HepG2 (cell line): ENCODE measurements at regions not wholly inside any gene's neighbourhood (a gene's known extent, or its start where the extent isn't known, plus 50 kb on each side); places are given as distances from the start of the nearest gene placed in this dataset.

Experiments
- ATAC-seq: fragments of 200-7000 bp; cut with Tn5 transposase; 3 replicates; pipeline ENCODE4 v1.9.1; 2020; ENCODE audit warnings: mild to moderate bottlenecking, moderate library complexity
- BruUV-seq: library from RNA; stranded (reverse); fragments of 400-500 nt; replicated peaks from 2 replicates; lab custom pipeline; 2021; lab: Mats Ljungman, UMichigan
- CTCF ChIA-PET: fragments of 300-600 bp; formaldehyde crosslinking; extraction: SDS; loops from one replicate; lab custom pipeline; 2021; ENCODE audit warnings: low total read pairs, inconsistent platforms, low intra/inter-chr PET ratio; lab: Yijun Ruan, JAX
- POLR2A ChIA-PET: fragments of 350-600 bp; sonication (Branson Sonifier 250); formaldehyde crosslinking; loops from one replicate; lab custom pipeline; 2020; ENCODE audit warnings: antibody characterized with exemption, inconsistent platforms; lab: Yijun Ruan, JAX
- DNase-seq: peaks from one replicate; pipeline ENCODE4 v3.0.0-alpha.2; 2015; ENCODE audit warnings: low spot score
- FAIRE-seq: peaks from 3 replicates; lab custom pipeline; 2011; peaks lifted over from hg19 to GRCh38; lab: Jason Lieb, UNC
- H2AFZ ChIP-seq: one replicate; pipeline ENCODE4 v1.6.1; 2011; ENCODE audit warnings: low read length, inconsistent platforms
- H3K27ac ChIP-seq: fragments of 300-600 bp; 3 replicates; pipeline ENCODE4 v1.8.0; 2011; ENCODE audit warnings: mixed run types, mild to moderate bottlenecking, mixed read lengths, low read length, inconsistent platforms; ENCODE audit not compliant: insufficient read depth; ENCODE audit errors: extremely low read length
- H3K27me3 ChIP-seq, 2 experiments: fragments of 200-600 bp in 1 of 2; 2 replicates in 1 of 2; 3 replicates in 1 of 2; pipeline versions ENCODE4 v1.6.0 to v1.8.0; 2011; ENCODE audit warnings: low read length in 2 of 2, mild to moderate bottlenecking in 2 of 2, moderate library complexity in 2 of 2, inconsistent platforms in 1 of 2; ENCODE audit not compliant: insufficient read depth in 2 of 2, control insufficient read depth in 1 of 2
- H3K36me3 ChIP-seq, 2 experiments: fragments of 200-600 bp in 1 of 2; replicated peaks in 1 of 2; 2 replicates in 1 of 2; 3 replicates in 1 of 2; pipeline versions ENCODE4 v1.5.1 to v1.8.0; 2011; ENCODE audit warnings: low read length in 2 of 2, inconsistent platforms in 1 of 2; ENCODE audit not compliant: insufficient read depth in 2 of 2, control insufficient read depth in 1 of 2
- H3K4me1 ChIP-seq: 2 replicates; pipeline ENCODE4 v1.5.1; 2012; ENCODE audit warnings: low read length, inconsistent platforms; ENCODE audit not compliant: insufficient read depth
- H3K4me2 ChIP-seq: 2 replicates; pipeline ENCODE4 v1.6.0; 2011; ENCODE audit warnings: low read depth, low read length, inconsistent platforms
- H3K4me3 ChIP-seq, 3 experiments: fragments of 200-600 bp in 1 of 3; sonication (generic), shearing (Covaris generic) in 1 of 3; replicated peaks in 1 of 3; 2 replicates each; pipeline ENCODE4 v1.5.1; 2011 to 2016; ENCODE audit warnings: low read length in 3 of 3, inconsistent platforms in 2 of 3, low read depth in 2 of 3, mild to moderate bottlenecking in 2 of 3, control low read depth in 1 of 3, mixed read lengths in 1 of 3; ENCODE audit not compliant: insufficient read depth in 1 of 3
- H3K79me2 ChIP-seq: one replicate; pipeline ENCODE4 v1.6.1; 2011; ENCODE audit warnings: low read length, inconsistent platforms; ENCODE audit not compliant: insufficient read depth
- H3K9ac ChIP-seq: 2 replicates; pipeline ENCODE4 v1.6.0; 2011; ENCODE audit warnings: mild to moderate bottlenecking, low read depth, low read length, inconsistent platforms; ENCODE audit not compliant: insufficient read depth
- H3K9me3 ChIP-seq: 2 replicates; pipeline ENCODE4 v1.5.1; 2012; ENCODE audit warnings: mild to moderate bottlenecking, low read length
- H4K20me1 ChIP-seq: 2 replicates; pipeline ENCODE4 v1.6.0; 2011; ENCODE audit warnings: inconsistent platforms, mild to moderate bottlenecking, low read length, moderate library complexity; ENCODE audit not compliant: insufficient read depth
- CHCHD3 ChIP-seq: sonication (generic); formaldehyde crosslinking; IDR thresholded peaks from 2 replicates; pipeline ENCODE4 v1.8.0; 2022; ENCODE audit warnings: mild to moderate bottlenecking, missing genetic modification reagents, moderate library complexity
- CREB3 ChIP-seq: sonication (generic); formaldehyde crosslinking; IDR thresholded peaks from 2 replicates; pipeline ENCODE4 v1.5.0; 2020; ENCODE audit warnings: missing genetic modification reagents
- FOXC1 ChIP-seq: sonication (generic); formaldehyde crosslinking; IDR thresholded peaks from 2 replicates; pipeline ENCODE4 v1.8.0; 2022; ENCODE audit warnings: mild to moderate bottlenecking, missing genetic modification reagents, borderline replicate concordance
- HDAC1 ChIP-seq: sonication (generic); formaldehyde crosslinking; IDR thresholded peaks from 2 replicates; pipeline ENCODE4 v1.5.1; 2020; ENCODE audit warnings: mild to moderate bottlenecking, missing genetic modification reagents
- ISL2 ChIP-seq: sonication (generic); formaldehyde crosslinking; IDR thresholded peaks from 2 replicates; pipeline ENCODE4 v1.5.0; 2020; ENCODE audit warnings: missing genetic modification reagents
- KDM2A ChIP-seq: sonication (generic); formaldehyde crosslinking; IDR thresholded peaks from 2 replicates; pipeline ENCODE4 v1.4.0; 2020; ENCODE audit warnings: low read depth, missing genetic modification reagents, borderline replicate concordance
- MAFF ChIP-seq: IDR thresholded peaks from 2 replicates; pipeline ENCODE4 v1.6.1; 2011; ENCODE audit warnings: low read depth, low read length, improper control_type of control experiment
- REL ChIP-seq: sonication (generic); formaldehyde crosslinking; conservative IDR thresholded peaks from 2 replicates; pipeline ENCODE4 v1.8.0; 2022; ENCODE audit warnings: mild to moderate bottlenecking, missing genetic modification reagents, moderate library complexity
- SRSF1 ChIP-seq: fragments of 200-400 bp; formaldehyde crosslinking; optimal IDR thresholded peaks from 2 replicates; pipeline ENCODE3; 2017; ENCODE audit warnings: mild to moderate bottlenecking, low read depth, low read length, moderate library complexity
- SSRP1 ChIP-seq: IDR thresholded peaks from 2 replicates; pipeline ENCODE4 v1.6.1; 2016; ENCODE audit warnings: control low read depth
- TEAD2 ChIP-seq: sonication (generic); formaldehyde crosslinking; IDR thresholded peaks from 2 replicates; pipeline ENCODE4 v1.9.0; 2021; ENCODE audit warnings: missing genetic modification reagents
- TOPORS ChIP-seq: sonication (generic); formaldehyde crosslinking; IDR thresholded peaks from 2 replicates; pipeline ENCODE4 v1.8.0; 2023; ENCODE audit warnings: mild to moderate bottlenecking, missing genetic modification reagents
- ZFX ChIP-seq: sonication (generic); formaldehyde crosslinking; IDR thresholded peaks from 2 replicates; pipeline ENCODE4 v1.4.0; 2020; ENCODE audit warnings: mild to moderate bottlenecking, low read depth, missing genetic modification reagents, moderate library complexity
- ZHX1 ChIP-seq: sonication (generic); formaldehyde crosslinking; IDR thresholded peaks from 2 replicates; pipeline ENCODE4 v1.8.1; 2022; ENCODE audit warnings: low read depth, mild to moderate bottlenecking, missing genetic modification reagents
- ZKSCAN1 ChIP-seq: fragments of 150-350 bp; IDR thresholded peaks from 2 replicates; pipeline ENCODE4 v1.6.1; 2014; ENCODE audit warnings: low read length
- ZNF605 ChIP-seq: sonication (generic); formaldehyde crosslinking; IDR thresholded peaks from 2 replicates; pipeline ENCODE4 v1.8.0; 2022; ENCODE audit warnings: mild to moderate bottlenecking, missing genetic modification reagents
- ZNF607 ChIP-seq: sonication (generic); formaldehyde crosslinking; IDR thresholded peaks from 2 replicates; pipeline ENCODE4 v1.5.1; 2020; ENCODE audit warnings: missing genetic modification reagents, mild to moderate bottlenecking, borderline replicate concordance
- ZNF629 ChIP-seq: sonication (generic); formaldehyde crosslinking; conservative IDR thresholded peaks from 2 replicates; pipeline ENCODE4 v1.5.0; 2020; ENCODE audit warnings: missing genetic modification reagents
- WGBS: methylation state at CpG from one replicate; pipeline ENCODE4 v1.1.6; 2017; ENCODE audit warnings: low lambda C conversion rate; 5-methylcytosine and 5-hydroxymethylcytosine counted together
- in situ Hi-C: cut with HindIII; loops from 2 replicates; pipeline ENCODE4 v1.10.0; 2017; ENCODE audit warnings: low pct_unique_long_range_greater_than_20kb; ENCODE audit not compliant: extremely low pct_ligation_motif_present
- intact Hi-C: fragments of 100-400 bp; cut with micrococcal nuclease; formaldehyde crosslinking; loops from one replicate; pipeline ENCODE4 v1.10.0; 2022; ENCODE audit not compliant: unreplicated experiment
- TF ChIP-seq, protein P1 (sequence below): sonication (generic); formaldehyde crosslinking; IDR thresholded peaks from 2 replicates; pipeline ENCODE4 v1.4.0; 2020; ENCODE audit warnings: missing genetic modification reagents

GRCh38 chr1:36664571-36665287 is 182.0 kb upstream of the CSF3R start:
- ATAC-seq (no peak), DNase-seq (no peak), FAIRE-seq (no peak)
- Histone ChIP-seq H3K79me2 (no peaks in the 10 kb centered on the region), H3K4me3 (no peak overlapping the region), H3K36me3 (no peaks in the 10 kb centered on the region), H3K4me2 (no peak overlapping the region), H2AFZ (no peak overlapping the region), H3K4me1 (no peaks in the 10 kb centered on the region), H4K20me1 (no peaks in the 10 kb centered on the region), H3K27me3 (peaks cover 0 to 27% of the 10 kb centered on the region in 2 experiments; a peak in 4 of 5 replicates), H3K9ac (no peak overlapping the region), H3K27ac (no peak overlapping the region), H3K9me3 (no peaks in the 10 kb centered on the region)
- in situ Hi-C loops (no loop called here), intact Hi-C loops (no loop called here)
- TF ChIP-seq ZHX1 (CRISPR knock-in tag) (no peak), HDAC1 (CRISPR knock-in tag) (no peak), ZFX (no peak), MAFF (no peak), ISL2 (CRISPR knock-in tag) (no peak), FOXC1 (CRISPR knock-in tag) (no peak), TEAD2 (CRISPR knock-in tag) (no peak), ZNF605 (no peak), KDM2A (no peak), SRSF1 (no peak), CHCHD3 (no peak), SSRP1 (CRISPR knock-in tag) (no peak), ZNF629 (CRISPR knock-in tag) (no peak), TOPORS (no peak), ZKSCAN1 (no peak), ZNF607 (CRISPR knock-in tag) (no peak), REL (CRISPR knock-in tag) (no peak), CREB3 (CRISPR knock-in tag) (no peak)
- TF ChIP-seq, protein P1, sequence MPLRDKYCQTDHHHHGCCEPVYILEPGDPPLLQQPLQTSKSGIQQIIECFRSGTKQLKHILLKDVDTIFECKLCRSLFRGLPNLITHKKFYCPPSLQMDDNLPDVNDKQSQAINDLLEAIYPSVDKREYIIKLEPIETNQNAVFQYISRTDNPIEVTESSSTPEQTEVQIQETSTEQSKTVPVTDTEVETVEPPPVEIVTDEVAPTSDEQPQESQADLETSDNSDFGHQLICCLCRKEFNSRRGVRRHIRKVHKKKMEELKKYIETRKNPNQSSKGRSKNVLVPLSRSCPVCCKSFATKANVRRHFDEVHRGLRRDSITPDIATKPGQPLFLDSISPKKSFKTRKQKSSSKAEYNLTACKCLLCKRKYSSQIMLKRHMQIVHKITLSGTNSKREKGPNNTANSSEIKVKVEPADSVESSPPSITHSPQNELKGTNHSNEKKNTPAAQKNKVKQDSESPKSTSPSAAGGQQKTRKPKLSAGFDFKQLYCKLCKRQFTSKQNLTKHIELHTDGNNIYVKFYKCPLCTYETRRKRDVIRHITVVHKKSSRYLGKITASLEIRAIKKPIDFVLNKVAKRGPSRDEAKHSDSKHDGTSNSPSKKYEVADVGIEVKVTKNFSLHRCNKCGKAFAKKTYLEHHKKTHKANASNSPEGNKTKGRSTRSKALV (CRISPR knock-in tag), result no peak
- BruUV-seq, result no TSS peak
- WGBS, result 20% methylated on average over 8 of the region's 11 CpGs
- CTCF ChIA-PET, result no interaction called here
- POLR2A ChIA-PET, result no interaction called here
